C4-2B (cell line): ENCODE measurements at regions not wholly inside any gene's neighbourhood (a gene's known extent, or its start where the extent isn't known, plus 50 kb on each side); places are given as distances from the start of the nearest gene placed in this dataset.

Experiments
- CTCF ChIP-seq: fragments of 450-650 bp; conservative IDR thresholded peaks from 2 replicates; pipeline ENCODE4 v1.5.1; 2017; ENCODE audit warnings: mild to moderate bottlenecking
- ZFX ChIP-seq: fragments of 450-650 bp; IDR thresholded peaks from 2 replicates; pipeline ENCODE4 v1.6.1; 2017

- TF ChIP-seq CTCF (no peak), ZFX (no peak)
Observed at GRCh38 chr15:39290711-39291435, 290.0 kb upstream of the THBS1 start.
